VCaP (cell line): ENCODE measurements at regions not wholly inside any gene's neighbourhood (a gene's known extent, or its start where the extent isn't known, plus 50 kb on each side); places are given as distances from the start of the nearest gene placed in this dataset.

Experiments used
- H3K27ac ChIP-seq: fragments of 450-650 bp; 2 replicates; pipeline ENCODE4 v1.5.1; 2017
- CTCF ChIP-seq: fragments of 450-650 bp; conservative IDR thresholded peaks from 2 replicates; pipeline ENCODE4 v1.5.1; 2017; ENCODE audit warnings: mild to moderate bottlenecking, moderate library complexity

DNA sequence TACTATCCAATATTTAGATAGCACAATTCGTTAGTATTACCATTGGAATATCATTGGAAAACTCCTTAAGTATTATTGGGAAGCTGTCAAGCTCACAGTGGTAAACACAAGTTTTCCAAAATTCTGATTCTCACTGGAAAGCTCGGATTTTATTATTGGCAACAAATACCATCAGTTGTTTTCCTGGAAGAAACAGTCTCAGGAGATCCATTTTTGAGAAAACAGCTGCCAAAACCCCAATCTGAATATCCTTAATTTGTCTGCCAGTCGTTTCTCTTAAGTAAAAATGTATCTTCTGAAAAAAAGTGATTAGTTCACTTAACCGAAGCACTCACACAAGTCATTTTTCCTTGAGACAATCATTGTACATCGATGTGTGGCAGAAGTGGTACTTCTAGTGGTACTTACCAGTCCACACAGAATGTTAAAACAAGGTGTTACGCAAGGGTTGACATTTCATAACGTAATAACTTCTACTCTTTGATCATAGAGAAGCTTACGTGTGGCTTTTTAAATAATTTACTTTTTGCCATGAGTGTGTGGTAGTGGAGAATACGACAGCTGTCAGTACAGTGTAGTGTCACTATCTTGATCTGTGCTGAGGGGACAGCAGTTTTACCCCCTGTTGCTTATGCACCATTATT is 74.9 kb downstream of the FAM43A start:
- H3K27ac ChIP-seq: no peak overlapping the region
- no peak for TF ChIP-seq CTCF

DNA sequence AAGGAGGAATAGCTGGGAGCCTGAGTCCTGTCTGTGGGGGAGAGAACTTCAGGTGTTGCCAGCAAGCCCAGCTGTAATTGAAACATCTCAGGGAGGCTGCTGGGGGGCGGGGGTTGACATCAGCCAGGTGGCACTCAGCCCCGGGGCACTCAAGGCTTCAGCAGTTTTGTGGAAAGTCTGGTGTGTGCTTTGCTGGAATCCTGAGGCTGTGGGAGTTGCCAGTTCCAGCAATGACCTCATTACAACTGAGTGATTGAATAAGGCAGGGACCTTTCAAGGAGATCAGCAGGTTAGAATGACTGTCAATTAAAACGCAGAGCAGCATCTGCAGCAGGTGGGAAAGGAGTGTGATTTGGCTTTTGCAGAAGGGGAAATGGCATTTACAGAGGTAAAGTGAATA is 75.7 kb downstream of the FAM43A start:
- H3K27ac ChIP-seq: no peak overlapping the region
- no peak for TF ChIP-seq CTCF

GRCh38 chr3:194766845-194767244 is 81.2 kb downstream of the FAM43A start:
- no peak overlapping the region for H3K27ac ChIP-seq
- TF ChIP-seq CTCF: no peak

DNA sequence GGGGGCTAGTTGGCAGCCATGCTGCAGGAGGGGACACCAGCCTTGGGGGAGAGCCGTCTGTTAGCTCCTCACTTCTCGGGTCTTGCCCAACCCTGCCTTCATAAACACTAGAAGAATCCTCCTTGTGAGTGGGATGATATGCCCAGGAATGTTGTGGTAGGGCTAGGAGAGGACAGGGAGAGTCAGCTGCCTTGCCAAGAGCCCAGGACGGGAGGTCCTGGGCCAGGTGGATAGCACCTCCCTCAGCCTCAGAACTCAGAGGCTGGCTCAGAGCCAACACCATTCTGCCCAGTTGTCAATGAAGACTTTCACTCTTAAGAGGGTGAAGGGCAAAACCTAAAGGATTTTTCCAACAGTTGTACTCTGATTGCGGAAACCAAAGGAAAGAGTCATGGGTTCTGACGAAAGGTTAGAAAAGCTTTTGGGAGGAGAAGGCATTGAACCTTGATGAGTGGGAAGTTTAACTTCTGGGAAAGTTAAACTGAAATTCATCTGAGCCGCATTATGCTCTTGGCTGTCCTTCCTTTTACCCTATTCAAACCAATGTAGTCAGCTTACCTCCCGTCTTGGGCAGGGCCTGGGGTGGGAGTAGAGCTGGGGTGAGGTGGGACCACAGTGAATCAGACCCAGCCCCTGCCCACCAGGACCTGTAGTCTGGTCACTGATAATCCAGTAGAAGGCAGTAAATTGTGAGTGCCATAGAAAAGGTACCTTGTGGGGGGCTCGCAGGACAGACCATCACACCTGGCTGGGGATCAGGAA is 81.9 kb downstream of the FAM43A start:
- TF ChIP-seq CTCF: no peak
- no peak overlapping the region for H3K27ac ChIP-seq

GRCh38 chr3:194768586-194768985 is 82.9 kb downstream of the FAM43A start:
- peak overlapping the region; percentile 82 for H3K27ac ChIP-seq
- no peak for TF ChIP-seq CTCF

DNA sequence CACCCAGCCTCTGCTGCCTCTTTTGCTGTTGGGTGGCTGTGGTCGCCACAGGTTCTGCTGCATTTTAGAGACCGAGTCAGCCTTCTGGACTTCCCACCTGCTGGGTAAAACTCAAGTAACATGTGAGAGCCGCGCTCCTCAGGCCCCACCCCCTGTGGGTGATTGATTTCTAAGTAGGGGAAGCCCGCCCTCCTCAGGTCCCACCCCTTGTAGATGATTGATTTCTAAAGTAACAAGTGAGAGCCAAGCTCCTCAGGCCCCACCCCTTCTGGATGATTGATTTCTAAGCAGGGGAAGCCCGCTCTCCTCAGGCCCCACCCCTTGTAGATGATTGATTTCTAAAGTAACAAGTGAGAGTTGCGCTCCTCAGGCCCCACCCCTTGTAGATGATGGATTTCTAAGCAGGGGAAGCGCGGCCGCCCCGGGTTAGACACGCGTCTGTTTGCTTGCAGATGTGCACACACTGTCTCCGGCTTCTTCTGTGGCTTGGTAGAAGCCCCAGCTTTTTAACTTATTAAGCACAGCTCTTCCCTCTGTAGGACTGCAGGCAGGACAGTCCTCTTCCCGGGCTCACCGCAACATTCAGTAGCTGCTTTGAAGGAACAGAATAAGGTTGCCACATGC is 83.4 kb downstream of the FAM43A start:
- no peak for TF ChIP-seq CTCF
- peak overlapping the region; percentile 82 for H3K27ac ChIP-seq

DNA sequence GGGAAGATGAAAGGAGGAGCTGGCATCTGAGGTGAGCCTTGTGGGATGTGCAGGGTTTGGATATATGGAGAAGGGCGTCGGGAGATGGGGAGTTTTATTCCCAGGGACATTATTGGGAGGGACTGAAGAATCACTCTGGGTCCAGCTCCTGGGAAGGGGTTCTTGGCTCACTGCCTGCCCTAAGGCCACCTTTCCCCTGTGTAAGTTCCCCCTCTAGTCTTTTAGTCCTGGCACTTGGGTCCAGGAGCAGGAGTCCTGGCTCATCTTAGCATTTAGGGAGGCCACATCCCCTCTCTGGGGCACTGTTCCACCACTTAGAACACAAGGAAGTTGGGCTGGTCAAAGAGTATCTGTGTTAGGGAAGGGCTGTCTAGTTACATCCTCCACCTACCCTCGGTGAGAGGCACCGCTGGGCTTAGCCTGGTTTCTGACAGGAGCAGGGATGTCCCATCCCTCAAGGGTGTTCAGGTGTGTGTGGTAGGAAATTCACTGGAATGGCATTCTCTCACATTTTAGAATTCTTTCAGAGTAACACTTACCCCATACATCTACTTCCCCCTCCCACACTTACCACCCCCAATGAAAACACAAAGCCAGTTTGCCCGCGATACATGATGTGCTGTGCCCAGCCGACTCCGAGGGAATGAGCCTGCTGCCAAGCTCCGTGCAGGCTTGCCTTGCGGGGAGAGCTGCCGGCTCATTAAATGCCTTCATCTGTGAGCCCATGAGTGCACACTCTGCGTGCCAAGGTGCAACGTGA is 86.7 kb downstream of the FAM43A start:
- H3K27ac ChIP-seq: peak overlapping the region; percentile 32; the same call in 1 of the 2 replicates
- TF ChIP-seq CTCF: no peak
